ENCODE measurements at regions not wholly inside any gene's neighbourhood (a gene's known extent, or its start where the extent isn't known, plus 50 kb on each side); places are given as distances from the start of the nearest gene placed in this dataset.

DNA sequence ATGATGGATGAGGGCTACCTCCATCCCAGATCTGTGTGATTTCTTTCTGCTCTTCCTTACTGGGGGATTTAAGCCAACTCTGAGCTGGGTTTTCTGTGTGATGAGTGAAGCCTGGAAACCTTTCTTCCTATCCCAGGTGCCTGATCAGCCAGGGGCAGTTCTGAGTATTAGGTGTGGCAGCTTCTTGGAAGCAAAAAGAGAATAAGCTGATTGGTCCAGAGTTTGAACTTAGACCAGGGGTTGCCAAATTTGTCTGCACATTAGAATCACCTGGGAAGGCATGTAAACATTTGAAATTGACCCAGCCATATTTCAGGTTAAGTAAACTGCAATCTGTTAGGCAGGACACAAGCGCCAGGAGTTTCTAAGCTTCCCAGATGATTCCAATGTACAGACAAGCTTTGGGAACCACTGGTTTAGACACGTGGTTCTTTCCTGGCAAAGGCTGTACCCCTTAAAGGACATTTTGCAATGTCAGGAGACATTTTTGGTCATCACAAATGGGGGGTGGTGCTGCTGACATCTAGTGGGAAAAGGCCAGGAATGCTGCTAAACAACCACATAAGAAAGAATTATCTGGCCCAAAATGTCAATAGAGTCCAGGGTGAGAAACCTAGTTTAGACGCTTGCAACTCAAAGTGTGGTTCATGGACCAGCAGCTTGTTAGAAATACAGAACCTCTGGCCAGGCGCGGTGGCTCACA lies 160.5 kb upstream of the GHITM start:
- Histone ChIP-seq H4K91ac (replicated peaks; ENCODE audit: insufficient read length, low read length) (no peak overlapping the region), H3K23me2 (ENCODE audit: low read depth, low read length) (no peaks in the 10 kb centered on the region), H4K5ac (ENCODE audit: insufficient read length, low read depth, low read length) (no peak overlapping the region), H4K20me1 (replicated peaks in 1 of 2; ENCODE audit: control insufficient read depth in 1 of 2, insufficient read depth in 2 of 2, low read length in 2 of 2) (no peaks in the 10 kb centered on the region), H2AFZ (ENCODE audit: low read length) (peak overlapping the region; percentile 66; the same call in 1 of the 2 replicates), H3K4ac (replicated peaks; ENCODE audit: insufficient read length, low read depth, low read length) (no peak overlapping the region), H3K4me3 (ENCODE audit: extremely low read depth in 1 of 4, insufficient read depth in 2 of 4, low read depth in 3 of 4, low read length in 4 of 4) (no peak overlapping the region), H2BK12ac (ENCODE audit: low read depth, low read length) (no peak overlapping the region), H2AK5ac (ENCODE audit: low read depth, low read length) (no peak overlapping the region), H3K18ac (ENCODE audit: extremely low read depth, low read length) (no peak overlapping the region), H3K79me1 (ENCODE audit: low read depth, low read length) (no peaks in the 10 kb centered on the region), H3K79me2 (ENCODE audit: control insufficient read depth in 1 of 2, insufficient read depth in 2 of 2, low read length in 2 of 2) (no peaks in the 10 kb centered on the region), H3K23ac (ENCODE audit: insufficient read length) (no peak overlapping the region), H3K56ac (replicated peaks; ENCODE audit: insufficient read length, low read depth, low read length) (no peak overlapping the region), H3K4me1 (replicated peaks in 1 of 4; ENCODE audit: control insufficient read depth in 3 of 4, insufficient read depth in 4 of 4, low read length in 3 of 4) (peaks cover 0 to 7% (median 3%) of the 10 kb centered on the region in 4 experiments; a peak in 2 of 7 replicates), H3K36me3 (ENCODE audit: control insufficient read depth in 2 of 4, insufficient read depth in 4 of 4, low read length in 3 of 4) (no peaks in the 10 kb centered on the region), H3K27me3 (replicated peaks in 1 of 4; ENCODE audit: control insufficient read depth in 3 of 4, extremely low read depth in 1 of 4, insufficient read depth in 3 of 4, low read length in 3 of 4) (no peaks in the 10 kb centered on the region), H2BK15ac (ENCODE audit: low read length) (no peak overlapping the region), H2BK120ac (replicated peaks; ENCODE audit: low read depth, low read length) (no peak overlapping the region), H3K9me3 (ENCODE audit: insufficient read depth in 2 of 2, low read depth in 1 of 2, low read length in 1 of 2) (no peaks in the 10 kb centered on the region), H2BK20ac (ENCODE audit: low read length) (no peak overlapping the region), H3K27ac (ENCODE audit: low read depth, low read length) (no peak overlapping the region), H3K4me2 (ENCODE audit: insufficient read depth in 1 of 2, low read depth in 2 of 2, low read length in 2 of 2) (no peak overlapping the region), H3K14ac (ENCODE audit: insufficient read length) (no peak overlapping the region), H2BK5ac (ENCODE audit: low read depth, low read length) (no peak overlapping the region), H3K9ac (replicated peaks in 1 of 4; ENCODE audit: extremely low read depth in 1 of 4, low read depth in 3 of 4, low read length in 3 of 4) (no peak overlapping the region), H4K8ac (ENCODE audit: extremely low read depth, insufficient read depth, low read length) (no peak overlapping the region)
- ChIA-PET POLR2A (ENCODE audit: partially characterized antibody) (no interaction called here), CTCF (ENCODE audit: partially characterized antibody) (interaction anchor here (0.6 to 6.5 kb wide), 15 partner anchors 10 to 1149 kb away, joined by 3 to 47 read pairs (median 4); no protein-coding TSS in a partner anchor)
- 87% methylated on average over 5 of the region's 5 CpGs; no CpG with 5 or more reads in 1 of the 2 experiments for WGBS, 2 experiments (ENCODE audit: extremely low coverage in 1 of 2, insufficient coverage in 1 of 2, insufficient read length in 1 of 2, insufficient replicate concordance in 2 of 2, low coverage in 1 of 2, low lambda C conversion rate in 2 of 2, missing lambda C conversion rate in 1 of 2)
- DNase-seq (ENCODE audit: low read depth in 1 of 2, low spot score in 2 of 2) (no peak), FAIRE-seq (no peak)
- TF ChIP-seq, protein P1, sequence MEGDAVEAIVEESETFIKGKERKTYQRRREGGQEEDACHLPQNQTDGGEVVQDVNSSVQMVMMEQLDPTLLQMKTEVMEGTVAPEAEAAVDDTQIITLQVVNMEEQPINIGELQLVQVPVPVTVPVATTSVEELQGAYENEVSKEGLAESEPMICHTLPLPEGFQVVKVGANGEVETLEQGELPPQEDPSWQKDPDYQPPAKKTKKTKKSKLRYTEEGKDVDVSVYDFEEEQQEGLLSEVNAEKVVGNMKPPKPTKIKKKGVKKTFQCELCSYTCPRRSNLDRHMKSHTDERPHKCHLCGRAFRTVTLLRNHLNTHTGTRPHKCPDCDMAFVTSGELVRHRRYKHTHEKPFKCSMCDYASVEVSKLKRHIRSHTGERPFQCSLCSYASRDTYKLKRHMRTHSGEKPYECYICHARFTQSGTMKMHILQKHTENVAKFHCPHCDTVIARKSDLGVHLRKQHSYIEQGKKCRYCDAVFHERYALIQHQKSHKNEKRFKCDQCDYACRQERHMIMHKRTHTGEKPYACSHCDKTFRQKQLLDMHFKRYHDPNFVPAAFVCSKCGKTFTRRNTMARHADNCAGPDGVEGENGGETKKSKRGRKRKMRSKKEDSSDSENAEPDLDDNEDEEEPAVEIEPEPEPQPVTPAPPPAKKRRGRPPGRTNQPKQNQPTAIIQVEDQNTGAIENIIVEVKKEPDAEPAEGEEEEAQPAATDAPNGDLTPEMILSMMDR (IDR thresholded peaks at IDR 0.05; ENCODE audit: control extremely low read depth in 1 of 3, insufficient read depth in 1 of 3, low read depth in 1 of 3, low read length in 3 of 3) = peak in 2 of 3 experiments; percentile 7 to 31; a peak in 2 of 4 replicates
- TF ChIP-seq RAD21 (IDR thresholded peaks at IDR 0.05 in 1 of 2, conservative IDR thresholded peaks at IDR 0.05 in 1 of 2; ENCODE audit: low read depth in 2 of 2, low read length in 2 of 2) = peak; percentile 58 to 65
- no peak for TF ChIP-seq CBX8 (IDR thresholded peaks at IDR 0.05; ENCODE audit: borderline replicate concordance, low read depth, low read length)
- TF ChIP-seq HDAC6 (IDR thresholded peaks at IDR 0.05; ENCODE audit: low read depth, low read length) = no peak
- 0 out of 2 replicates have a peak, but pooled peaks have one; percentile 33 for TF ChIP-seq TEAD4 (IDR thresholded peaks at IDR 0.05; ENCODE audit: low read depth, low read length)
